K562 (cell line): ENCODE measurements at regions not wholly inside any gene's neighbourhood (a gene's known extent, or its start where the extent isn't known, plus 50 kb on each side); places are given as distances from the start of the nearest gene placed in this dataset.

ENCODE experiments used
- ATAC-seq: fragments of 200-7000 bp; cut with Tn5 transposase; 3 replicates; pipeline ENCODE4 v1.9.1; 2020; ENCODE audit warnings: moderate library complexity
- BruUV-seq: library from RNA; stranded (reverse); fragments of 400-500 nt; replicated peaks from 2 replicates; lab custom pipeline; 2021; lab: Mats Ljungman, UMichigan
- CTCF ChIA-PET: fragments of 300-600 bp; formaldehyde crosslinking; extraction: SDS; loops from one replicate; lab custom pipeline; 2021; ENCODE audit warnings: low intra/inter-chr PET ratio; lab: Yijun Ruan, JAX
- POLR2A ChIA-PET: fragments of 300-600, 350-650 bp; sonication (Branson Sonifier 250); formaldehyde crosslinking; extraction: SDS; loops from one replicate; lab custom pipeline; 2021; ENCODE audit warnings: antibody characterized with exemption, inconsistent platforms; lab: Yijun Ruan, JAX
- DNase-seq, 4 experiments: peaks; one replicate each; pipeline versions ENCODE4 v3.0.0 to v3.0.0-alpha.2; 2011 to 2018; ENCODE audit warnings: low spot score in 3 of 4, mixed read lengths in 3 of 4; ENCODE audit errors: extremely low read depth in 1 of 4
- FAIRE-seq: peaks from 2 replicates; lab custom pipeline; 2011; peaks lifted over from hg19 to GRCh38; lab: Jason Lieb, UNC
- H2AFZ ChIP-seq: 2 replicates; pipeline ENCODE4 v1.6.0; 2011; ENCODE audit warnings: low read depth, low read length, control low read depth, inconsistent platforms
- H3K27ac ChIP-seq: fragments of 200-600 bp; 3 replicates; pipeline ENCODE4 v1.8.0; 2011; ENCODE audit warnings: low read depth, mild to moderate bottlenecking, control low read depth, inconsistent platforms, low read length, moderate library complexity, mixed read lengths; ENCODE audit errors: extremely low read depth
- H3K27me3 ChIP-seq, 2 experiments: fragments of 300-600 bp in 1 of 2; 2 replicates in 1 of 2; 3 replicates in 1 of 2; pipeline versions ENCODE4 v1.6.0 to v1.8.0; 2011; ENCODE audit warnings: inconsistent platforms in 2 of 2, low read length in 2 of 2, mild to moderate bottlenecking in 1 of 2, mixed read lengths in 1 of 2, moderate library complexity in 1 of 2; ENCODE audit not compliant: control insufficient read depth in 2 of 2, insufficient read depth in 2 of 2
- H3K36me3 ChIP-seq: fragments of 300-600 bp; 3 replicates; pipeline ENCODE4 v1.8.0; 2011; ENCODE audit warnings: mild to moderate bottlenecking, low read length, inconsistent platforms; ENCODE audit not compliant: control insufficient read depth, insufficient read depth
- H3K4me1 ChIP-seq, 2 experiments: fragments of 200-600 bp in 1 of 2; replicated peaks in 1 of 2; 2 replicates in 1 of 2; 3 replicates in 1 of 2; pipeline versions ENCODE4 v1.5.1 to v1.8.0; 2011; ENCODE audit warnings: inconsistent platforms in 2 of 2, low read length in 2 of 2, mild to moderate bottlenecking in 1 of 2, mixed read lengths in 1 of 2, moderate library complexity in 1 of 2; ENCODE audit not compliant: control insufficient read depth in 2 of 2, insufficient read depth in 2 of 2
- H3K4me2 ChIP-seq: 2 replicates; pipeline ENCODE4 v1.6.1; 2011; ENCODE audit warnings: low read length, control low read depth, inconsistent platforms, mixed read lengths; ENCODE audit not compliant: insufficient read depth
- H3K4me3 ChIP-seq: fragments of 200-600 bp; sonication (generic), shearing (Covaris generic); 2 replicates; pipeline ENCODE4 v1.5.1; 2016; ENCODE audit warnings: control low read depth, inconsistent platforms
- H3K79me2 ChIP-seq: fragments of 200-600 bp; 3 replicates; pipeline ENCODE4 v1.8.0; 2011; ENCODE audit warnings: low read length, inconsistent platforms; ENCODE audit not compliant: control insufficient read depth, insufficient read depth
- H3K9ac ChIP-seq, 2 experiments: 2 replicates each; pipeline versions ENCODE4 v1.6.0 to v1.6.1; 2011; ENCODE audit warnings: low read depth in 2 of 2, low read length in 2 of 2, control low read depth in 1 of 2, inconsistent platforms in 1 of 2, mild to moderate bottlenecking in 1 of 2, mixed read lengths in 1 of 2; ENCODE audit not compliant: insufficient read depth in 1 of 2
- H3K9me1 ChIP-seq: one replicate; pipeline ENCODE4 v1.6.0; 2011; ENCODE audit warnings: inconsistent platforms, mild to moderate bottlenecking, low read length, moderate library complexity; ENCODE audit not compliant: control insufficient read depth, insufficient read depth
- H3K9me3 ChIP-seq: replicated peaks from 2 replicates; pipeline ENCODE4 v1.5.1; 2011; ENCODE audit warnings: low read depth, low read length, inconsistent platforms; ENCODE audit not compliant: control insufficient read depth, insufficient read depth
- H4K20me1 ChIP-seq: replicated peaks from 2 replicates; pipeline ENCODE4 v1.6.1; 2011; ENCODE audit warnings: low read length, inconsistent platforms, mixed read lengths; ENCODE audit not compliant: control insufficient read depth, insufficient read depth
- ASH1L ChIP-seq: fragments of 450-650 bp; IDR thresholded peaks from 2 replicates; pipeline ENCODE4 v1.6.1; 2018; ENCODE audit warnings: borderline replicate concordance, mild to moderate bottlenecking, low read depth; ENCODE audit not compliant: partially characterized antibody
- GTF2A2 ChIP-seq: IDR thresholded peaks from 2 replicates; pipeline ENCODE4 v1.6.1; 2016; ENCODE audit warnings: mild to moderate bottlenecking, missing genetic modification characterization, missing compliant biosample characterization
- KDM1A ChIP-seq, 2 experiments: fragments of 450-650 bp; IDR thresholded peaks; 2 replicates each; pipeline ENCODE4 v1.6.1; 2016; ENCODE audit warnings: mild to moderate bottlenecking in 2 of 2
- MGA ChIP-seq: fragments of 450-650 bp; IDR thresholded peaks from 2 replicates; pipeline ENCODE4 v1.6.1; 2016; ENCODE audit warnings: mild to moderate bottlenecking, moderate library complexity
- ZKSCAN1 ChIP-seq: fragments of 150-350 bp; IDR thresholded peaks from 2 replicates; pipeline ENCODE4 v1.6.1; 2016; ENCODE audit warnings: low read depth, low read length
- ZNF174 ChIP-seq: fragments of 250-450 bp; sonication (Bioruptor Pico); IDR thresholded peaks from 2 replicates; pipeline ENCODE4 v1.4.0; 2020; ENCODE audit warnings: mild to moderate bottlenecking
- ZNF780A ChIP-seq: fragments of 250-450 bp; sonication (Bioruptor Pico); IDR thresholded peaks from 2 replicates; pipeline ENCODE4 v1.5.0; 2021; ENCODE audit warnings: mild to moderate bottlenecking
- WGBS: fragments of 100-300 bp; shearing (Covaris generic); methylation state at CpG from one replicate; pipeline ENCODE4 v1.1.6; 2016; ENCODE audit warnings: low coverage, mixed read lengths; ENCODE audit not compliant: insufficient coverage; ENCODE audit errors: missing lambda C conversion rate; 5-methylcytosine and 5-hydroxymethylcytosine counted together
- in situ Hi-C: fragments of 300-500 bp; cut with MboI; formaldehyde crosslinking; loops from 4 replicates; pipeline ENCODE4 v1.15.0; 2018; ENCODE audit warnings: inconsistent platforms, mixed read lengths
- intact Hi-C: fragments of 100-400 bp; cut with micrococcal nuclease; formaldehyde crosslinking; loops from 2 replicates; pipeline ENCODE4 v1.14.2; 2022

- Histone ChIP-seq H3K9me1 (no peaks in the 10 kb centered on the region), H3K9me3 (no peaks in the 10 kb centered on the region), H3K27ac (no peak overlapping the region), H3K36me3 (no peaks in the 10 kb centered on the region), H3K4me3 (no peak overlapping the region), H3K4me1 (peaks cover 0 to 9% of the 10 kb centered on the region in 2 experiments; a peak in 1 of 5 replicates), H3K4me2 (no peak overlapping the region), H3K79me2 (no peaks in the 10 kb centered on the region), H2AFZ (no peak overlapping the region), H3K27me3 (peaks cover 0 to 6% of the 10 kb centered on the region in 2 experiments; a peak in 1 of 5 replicates), H3K9ac (no peak overlapping the region), H4K20me1 (no peaks in the 10 kb centered on the region)
- ATAC-seq = no peak
- BruUV-seq = no TSS peak
- 1% methylated on average over 19 of the region's 19 CpGs for WGBS
- FAIRE-seq = no peak
- TF ChIP-seq KDM1A (IDR thresholded peaks at IDR 0.05) (no peak), ASH1L (no peak), ZKSCAN1 (no peak), GTF2A2 (no peak), ZNF780A (CRISPR knock-in tag) (no peak), MGA (no peak), ZNF174 (CRISPR knock-in tag) (no peak)
- POLR2A ChIA-PET = interaction anchor here (0.7 kb wide), 1 partner anchor 12 kb away, joined by 3 read pairs; no protein-coding TSS in a partner anchor
- in situ Hi-C loops = no loop called here
- DNase-seq = no peak
- CTCF ChIA-PET = no interaction called here
- intact Hi-C loops = no loop called here
Measured at GRCh38 chr19:27911122-27911898, 1301.6 kb downstream of the UQCRFS1 start.
